ENCODE measurements at regions not wholly inside any gene's neighbourhood (a gene's known extent, or its start where the extent isn't known, plus 50 kb on each side); places are given as distances from the start of the nearest gene placed in this dataset.

DNA sequence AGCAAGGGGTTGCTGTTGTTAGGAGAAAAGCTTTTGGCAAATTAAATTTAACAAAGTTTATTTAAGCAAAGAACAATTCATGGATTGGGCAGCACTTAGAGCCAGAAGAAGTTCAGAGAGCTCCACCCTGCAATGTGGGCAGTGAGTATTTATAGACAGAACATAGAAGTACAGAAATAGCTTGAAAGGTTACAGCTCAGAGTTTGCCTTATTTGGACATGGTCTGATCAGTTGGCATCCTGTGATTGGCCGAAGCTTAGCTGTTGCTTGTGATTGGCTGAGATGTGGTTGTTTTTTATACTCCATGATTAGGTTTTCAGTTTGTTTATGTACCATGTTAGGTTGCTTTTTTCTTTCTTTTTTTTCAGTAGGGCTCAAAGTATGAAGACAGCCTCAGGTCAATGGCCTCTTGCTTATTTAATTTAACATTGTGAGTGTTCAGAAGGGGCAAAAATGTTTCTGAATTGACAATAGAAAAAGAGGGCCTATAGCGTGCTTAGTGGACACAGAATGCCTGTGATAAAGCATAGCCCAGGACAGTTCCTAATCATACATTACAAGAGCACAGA, 293.8 kb downstream of the IGSF11 start:
- Histone ChIP-seq H3K4me3 (no peak overlapping the region), H3K27ac (no peak overlapping the region), H3K27me3 (no peaks in the 10 kb centered on the region), H3K9me3 (peaks cover 0 to 9% of the 10 kb centered on the region in 2 donors), H3K4me1 (no peaks in the 10 kb centered on the region), H3K36me3 (no peaks in the 10 kb centered on the region)
- ATAC-seq (no peak), DNase-seq (no peak)
- intact Hi-C loops (cut with DNase I) = no loop called here
- TF ChIP-seq, protein P1, sequence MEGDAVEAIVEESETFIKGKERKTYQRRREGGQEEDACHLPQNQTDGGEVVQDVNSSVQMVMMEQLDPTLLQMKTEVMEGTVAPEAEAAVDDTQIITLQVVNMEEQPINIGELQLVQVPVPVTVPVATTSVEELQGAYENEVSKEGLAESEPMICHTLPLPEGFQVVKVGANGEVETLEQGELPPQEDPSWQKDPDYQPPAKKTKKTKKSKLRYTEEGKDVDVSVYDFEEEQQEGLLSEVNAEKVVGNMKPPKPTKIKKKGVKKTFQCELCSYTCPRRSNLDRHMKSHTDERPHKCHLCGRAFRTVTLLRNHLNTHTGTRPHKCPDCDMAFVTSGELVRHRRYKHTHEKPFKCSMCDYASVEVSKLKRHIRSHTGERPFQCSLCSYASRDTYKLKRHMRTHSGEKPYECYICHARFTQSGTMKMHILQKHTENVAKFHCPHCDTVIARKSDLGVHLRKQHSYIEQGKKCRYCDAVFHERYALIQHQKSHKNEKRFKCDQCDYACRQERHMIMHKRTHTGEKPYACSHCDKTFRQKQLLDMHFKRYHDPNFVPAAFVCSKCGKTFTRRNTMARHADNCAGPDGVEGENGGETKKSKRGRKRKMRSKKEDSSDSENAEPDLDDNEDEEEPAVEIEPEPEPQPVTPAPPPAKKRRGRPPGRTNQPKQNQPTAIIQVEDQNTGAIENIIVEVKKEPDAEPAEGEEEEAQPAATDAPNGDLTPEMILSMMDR (IDR thresholded peaks at IDR 0.05) = no peak

DNA sequence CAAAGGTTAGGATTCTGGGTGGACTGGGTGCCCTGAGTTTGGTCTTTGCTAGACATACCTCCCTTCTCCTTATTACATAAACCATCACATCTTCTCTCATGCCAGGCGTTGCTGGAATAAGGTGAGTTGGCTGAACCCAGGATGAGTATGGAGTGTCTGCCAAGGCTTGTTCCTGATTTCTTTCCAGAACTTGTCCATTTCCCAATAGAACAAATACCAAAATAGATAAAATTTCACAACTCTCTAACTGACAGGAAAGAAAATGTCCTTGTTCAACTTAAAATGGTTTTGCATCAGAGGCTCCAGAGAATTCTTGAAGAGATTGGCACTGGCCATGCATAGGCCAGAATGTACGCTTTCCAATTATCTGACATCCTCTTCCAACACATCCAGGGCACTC, 291.9 kb downstream of the IGSF11 start:
- no peaks in the 10 kb centered on the region for H3K27me3 ChIP-seq
- ATAC-seq (no peak), DNase-seq (peak in 1 of 4 donors; percentile 2)
- TF ChIP-seq, protein P1 (IDR thresholded peaks at IDR 0.05) = no peak
- no peak overlapping the region for H3K27ac ChIP-seq
- peaks cover 0 to 13% of the 10 kb centered on the region in 2 donors for H3K9me3 ChIP-seq
- intact Hi-C loops (cut with DNase I) = no loop called here
- H3K4me3 ChIP-seq = no peak overlapping the region
- no peaks in the 10 kb centered on the region for H3K4me1 ChIP-seq
- no peaks in the 10 kb centered on the region for H3K36me3 ChIP-seq

DNA sequence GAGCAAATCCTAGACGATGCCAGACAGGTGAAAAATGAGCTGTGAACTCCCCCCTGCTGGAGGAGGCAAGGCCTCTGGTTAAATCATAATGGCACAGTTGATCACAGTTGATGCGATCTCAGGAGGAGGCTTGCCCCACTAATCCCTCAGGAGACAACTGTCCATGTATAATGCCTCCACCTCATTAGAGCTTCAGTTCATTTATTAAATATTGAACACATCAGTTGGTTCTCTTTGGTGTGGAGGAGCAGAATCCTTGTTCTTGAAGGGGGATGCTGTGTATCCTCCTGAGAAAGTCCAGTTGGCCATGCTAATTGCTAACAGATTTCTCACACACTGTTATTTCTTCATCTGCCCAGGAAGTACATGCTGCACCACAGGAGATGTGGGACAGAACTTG, 290.5 kb downstream of the IGSF11 start:
- no peak for DNase-seq
- TF ChIP-seq, protein P1 (IDR thresholded peaks at IDR 0.05) = no peak
- intact Hi-C loops (cut with DNase I) = no loop called here

DNA sequence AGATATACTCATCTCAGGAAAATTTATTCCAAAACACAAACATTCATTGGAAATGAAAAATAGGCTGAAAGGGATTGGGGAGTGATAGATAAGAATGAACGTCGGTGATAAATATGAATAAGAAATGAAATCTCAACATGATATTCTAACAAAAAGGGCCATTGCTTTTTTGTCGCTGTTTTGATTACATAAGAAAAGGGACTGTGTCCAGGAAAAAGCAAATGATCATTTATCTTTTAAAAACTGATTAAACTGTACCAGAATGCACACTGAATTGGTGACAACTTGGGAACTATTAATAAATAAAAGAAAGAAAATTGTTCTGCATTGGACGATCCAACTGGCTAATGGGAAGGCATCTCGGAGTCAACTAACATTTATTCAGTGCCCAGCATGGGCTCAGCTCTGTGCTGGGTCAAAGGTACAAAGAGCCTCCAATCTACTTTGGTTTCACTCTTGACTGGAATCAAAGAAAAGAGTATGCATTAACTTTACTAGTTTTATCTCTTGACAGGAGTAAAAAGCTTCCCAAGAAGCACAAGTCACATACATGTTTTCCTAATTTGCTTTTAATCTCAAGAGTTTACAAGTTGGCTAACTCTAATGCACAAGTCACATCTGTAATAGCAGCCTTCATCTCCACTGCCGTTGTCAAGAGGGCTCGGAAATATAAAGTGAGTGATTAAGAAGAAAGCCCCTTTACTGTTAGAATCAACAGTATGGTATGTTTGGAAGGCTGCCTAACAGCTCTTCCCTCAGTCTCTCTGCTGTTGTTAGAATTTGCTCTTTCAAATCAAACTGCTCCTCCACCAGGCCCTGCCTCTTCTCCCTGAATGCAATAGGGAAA, 280.0 kb downstream of the IGSF11 start:
- Histone ChIP-seq H3K27me3 (no peaks in the 10 kb centered on the region), H3K4me1 (no peaks in the 10 kb centered on the region), H3K9me3 (no peaks in the 10 kb centered on the region), H3K27ac (no peak overlapping the region), H3K4me3 (no peak overlapping the region), H3K36me3 (no peaks in the 10 kb centered on the region)
- TF ChIP-seq, protein P1 (IDR thresholded peaks at IDR 0.05) = no peak
- peak in 2 of 4 donors; percentile 41 to 49 for DNase-seq
- intact Hi-C loops (cut with DNase I) = no loop called here
- no peak for ATAC-seq

More for the DNA sequence above, 290.5 kb downstream of the IGSF11 start:
- H3K36me3 ChIP-seq = no peaks in the 10 kb centered on the region
- H3K9me3 ChIP-seq = peaks cover 0 to 13% of the 10 kb centered on the region in 2 donors
- no peak overlapping the region for H3K27ac ChIP-seq
- no peaks in the 10 kb centered on the region for H3K4me1 ChIP-seq
- H3K4me3 ChIP-seq = no peak overlapping the region
- ATAC-seq = no peak
- no peaks in the 10 kb centered on the region for H3K27me3 ChIP-seq

DNA sequence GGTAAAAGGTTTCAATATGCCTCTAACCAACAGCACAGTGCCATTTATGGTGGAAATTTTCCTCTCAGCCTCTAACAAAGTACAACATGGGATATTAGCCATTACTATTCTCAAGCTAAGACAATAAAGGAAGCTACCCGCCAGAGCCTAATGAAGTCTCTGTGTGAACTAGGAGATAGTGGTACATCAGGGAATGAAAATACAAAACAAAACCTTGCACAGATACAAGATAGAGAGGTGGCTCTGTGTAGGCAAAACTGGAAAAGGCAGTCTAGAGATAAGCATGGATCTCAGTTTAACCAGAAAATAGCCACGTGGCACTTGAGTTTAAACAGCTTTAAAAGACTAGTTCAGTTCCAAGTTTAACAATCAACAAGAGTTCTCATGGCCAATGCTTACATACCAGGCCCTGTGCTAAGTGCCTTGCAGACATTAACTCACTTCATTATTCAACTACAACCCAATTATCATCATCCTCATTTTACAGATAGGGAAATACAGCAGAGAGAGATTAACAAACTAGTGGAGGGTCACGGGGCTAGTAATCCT, 279.3 kb downstream of the IGSF11 start:
- Histone ChIP-seq H3K27ac (no peak overlapping the region), H3K4me3 (no peak overlapping the region), H3K4me1 (no peaks in the 10 kb centered on the region), H3K27me3 (no peaks in the 10 kb centered on the region), H3K9me3 (no peaks in the 10 kb centered on the region), H3K36me3 (no peaks in the 10 kb centered on the region)
- TF ChIP-seq, protein P1 (IDR thresholded peaks at IDR 0.05) = no peak
- peak in 2 of 4 donors; percentile 72 to 78 for DNase-seq
- intact Hi-C loops (cut with DNase I) = no loop called here
- peak; percentile 71 for ATAC-seq
